ENCODE measurements at regions not wholly inside any gene's neighbourhood (a gene's known extent, or its start where the extent isn't known, plus 50 kb on each side); places are given as distances from the start of the nearest gene placed in this dataset.

DNA sequence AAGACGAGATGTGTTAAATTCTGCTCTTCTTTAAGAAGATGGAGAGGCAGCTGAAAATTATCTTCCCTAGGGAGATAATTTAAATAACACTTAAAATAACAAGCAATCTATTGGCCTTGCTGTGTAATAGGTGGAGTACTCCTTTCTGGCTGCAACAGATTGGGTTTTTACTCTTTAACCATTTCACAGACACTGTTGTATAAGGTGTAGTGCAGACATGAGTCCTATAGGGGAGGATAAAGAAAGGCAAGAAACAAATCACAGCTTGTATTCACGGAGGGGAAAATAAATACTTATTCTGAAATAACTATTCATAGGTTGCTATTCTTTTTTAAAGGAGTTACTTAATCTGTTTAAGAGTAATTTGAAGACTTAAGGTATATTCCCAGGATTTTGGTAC is 252.0 kb downstream of the ZPLD1 start:
- no peak overlapping the region for H3K27ac ChIP-seq
- no peaks in the 10 kb centered on the region for H3K27me3 ChIP-seq
- H3K4me1 ChIP-seq = no peaks in the 10 kb centered on the region
- no peak overlapping the region for H3K4me3 ChIP-seq
- WGBS, 2 donors = 60 to 69% methylated on average over 2 of the region's 2 CpGs
- no peaks in the 10 kb centered on the region for H3K36me3 ChIP-seq
- DNase-seq = no peak
- no peaks in the 10 kb centered on the region for H3K9me3 ChIP-seq
- intact Hi-C loops (cut with DNase I) = no loop called here
- TF ChIP-seq POLR2A (IDR thresholded peaks at IDR 0.05) = no peak
- TF ChIP-seq, protein P1, sequence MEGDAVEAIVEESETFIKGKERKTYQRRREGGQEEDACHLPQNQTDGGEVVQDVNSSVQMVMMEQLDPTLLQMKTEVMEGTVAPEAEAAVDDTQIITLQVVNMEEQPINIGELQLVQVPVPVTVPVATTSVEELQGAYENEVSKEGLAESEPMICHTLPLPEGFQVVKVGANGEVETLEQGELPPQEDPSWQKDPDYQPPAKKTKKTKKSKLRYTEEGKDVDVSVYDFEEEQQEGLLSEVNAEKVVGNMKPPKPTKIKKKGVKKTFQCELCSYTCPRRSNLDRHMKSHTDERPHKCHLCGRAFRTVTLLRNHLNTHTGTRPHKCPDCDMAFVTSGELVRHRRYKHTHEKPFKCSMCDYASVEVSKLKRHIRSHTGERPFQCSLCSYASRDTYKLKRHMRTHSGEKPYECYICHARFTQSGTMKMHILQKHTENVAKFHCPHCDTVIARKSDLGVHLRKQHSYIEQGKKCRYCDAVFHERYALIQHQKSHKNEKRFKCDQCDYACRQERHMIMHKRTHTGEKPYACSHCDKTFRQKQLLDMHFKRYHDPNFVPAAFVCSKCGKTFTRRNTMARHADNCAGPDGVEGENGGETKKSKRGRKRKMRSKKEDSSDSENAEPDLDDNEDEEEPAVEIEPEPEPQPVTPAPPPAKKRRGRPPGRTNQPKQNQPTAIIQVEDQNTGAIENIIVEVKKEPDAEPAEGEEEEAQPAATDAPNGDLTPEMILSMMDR (IDR thresholded peaks at IDR 0.05) = no peak

DNA sequence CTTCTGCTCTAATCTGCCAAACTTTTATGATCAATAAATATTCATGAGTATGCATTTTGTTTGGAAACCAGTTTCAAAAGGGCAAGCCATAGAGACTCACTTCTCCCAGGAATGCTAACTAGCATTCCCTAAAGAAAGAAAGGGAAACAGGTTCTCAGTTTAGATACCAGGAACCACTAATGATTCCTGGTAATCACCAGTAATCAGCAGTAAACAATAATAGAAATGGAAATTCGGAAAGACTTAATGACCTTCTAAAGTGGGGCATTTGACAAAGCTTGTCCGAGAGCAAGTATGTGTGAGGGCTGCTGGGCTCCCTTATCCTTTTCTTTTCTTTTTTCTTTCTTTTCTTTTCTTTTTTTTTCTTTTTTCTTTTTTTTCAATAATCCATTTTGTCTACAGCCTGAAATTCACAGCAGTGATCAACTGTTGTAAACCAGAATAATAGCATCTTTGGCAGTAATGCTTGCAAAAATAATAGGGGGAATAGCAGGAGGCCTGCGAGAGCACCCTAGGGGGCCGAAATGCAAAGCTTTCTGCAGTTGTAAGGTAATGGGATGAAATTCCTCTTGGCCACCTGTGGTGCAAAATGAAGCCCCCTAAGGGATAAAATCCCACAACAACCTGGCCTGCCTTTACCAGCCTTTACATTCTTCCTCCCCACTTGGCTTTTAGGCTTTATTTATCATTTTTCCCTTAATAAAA is 253.2 kb downstream of the ZPLD1 start:
- TF ChIP-seq, protein P1 (IDR thresholded peaks at IDR 0.05) = no peak
- TF ChIP-seq POLR2A (IDR thresholded peaks at IDR 0.05) = no peak
- Histone ChIP-seq H3K27me3 (no peaks in the 10 kb centered on the region), H3K9me3 (no peaks in the 10 kb centered on the region), H3K27ac (no peak overlapping the region), H3K36me3 (no peaks in the 10 kb centered on the region), H3K4me1 (no peaks in the 10 kb centered on the region), H3K4me3 (no peak overlapping the region)
- no peak for DNase-seq
- intact Hi-C loops (cut with DNase I) = no loop called here
- WGBS, 2 donors = 47 to 60% methylated on average over 4 of the region's 4 CpGs

DNA sequence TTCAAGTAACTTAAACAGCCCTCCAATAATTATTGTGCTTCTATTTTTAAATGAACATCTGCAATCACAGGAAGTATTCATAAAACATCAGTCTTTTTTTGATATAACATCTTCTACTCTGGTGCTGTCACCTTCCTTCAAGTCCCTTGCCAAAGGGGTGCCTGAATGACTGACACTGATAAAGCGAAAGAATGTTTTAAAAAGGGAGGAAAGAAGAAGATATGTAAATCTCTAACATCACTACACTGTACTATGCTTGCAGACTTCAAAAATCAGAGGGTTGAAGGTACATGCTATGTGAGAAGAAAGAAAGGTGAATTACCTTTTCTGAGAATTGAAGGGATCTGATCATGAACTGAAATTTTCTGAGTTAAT is 253.7 kb downstream of the ZPLD1 start:
- no peaks in the 10 kb centered on the region for H3K27me3 ChIP-seq
- TF ChIP-seq, protein P1 (IDR thresholded peaks at IDR 0.05) = no peak
- TF ChIP-seq POLR2A (IDR thresholded peaks at IDR 0.05) = no peak
- no peaks in the 10 kb centered on the region for H3K9me3 ChIP-seq
- intact Hi-C loops (cut with DNase I) = no loop called here
- no peaks in the 10 kb centered on the region for H3K4me1 ChIP-seq
- 89 to 100% methylated on average over 1 of the region's 1 CpG for WGBS, 2 donors
- H3K36me3 ChIP-seq = no peaks in the 10 kb centered on the region
- no peak overlapping the region for H3K4me3 ChIP-seq
- DNase-seq = no peak
- H3K27ac ChIP-seq = no peak overlapping the region

- intact Hi-C loops (cut with DNase I) = no loop called here
- 52 to 58% methylated on average over 2 of the region's 2 CpGs for WGBS, 2 donors
- Histone ChIP-seq H3K27ac (no peak overlapping the region), H3K9me3 (no peaks in the 10 kb centered on the region), H3K27me3 (no peaks in the 10 kb centered on the region), H3K4me3 (no peak overlapping the region), H3K4me1 (no peaks in the 10 kb centered on the region), H3K36me3 (no peaks in the 10 kb centered on the region)
- DNase-seq = no peak
- no peak for TF ChIP-seq POLR2A (IDR thresholded peaks at IDR 0.05)
- TF ChIP-seq, protein P1 (IDR thresholded peaks at IDR 0.05) = no peak
Measured at GRCh38 chr3:102691507-102691906, 256.7 kb downstream of the ZPLD1 start.

GRCh38 chr3:102699104-102699818 is 264.4 kb downstream of the ZPLD1 start:
- Histone ChIP-seq H3K4me1 (no peaks in the 10 kb centered on the region), H3K36me3 (no peaks in the 10 kb centered on the region), H3K9me3 (no peaks in the 10 kb centered on the region), H3K4me3 (no peak overlapping the region), H3K27me3 (no peaks in the 10 kb centered on the region), H3K27ac (no peak overlapping the region)
- TF ChIP-seq, protein P1 (IDR thresholded peaks at IDR 0.05) = no peak
- no peak for TF ChIP-seq POLR2A (IDR thresholded peaks at IDR 0.05)
- DNase-seq = no peak
- WGBS, 2 donors = 57 to 68% methylated on average over 5 of the region's 5 CpGs
- intact Hi-C loops (cut with DNase I) = no loop called here
